T-helper 22 cell (primary cell): ENCODE measurements at regions not wholly inside any gene's neighbourhood (a gene's known extent, or its start where the extent isn't known, plus 50 kb on each side); places are given as distances from the start of the nearest gene placed in this dataset.

Experiments
- DNase-seq: peaks from one replicate; pipeline ENCODE4 v3.0.0-alpha.2; 2020; ENCODE audit warnings: low read depth

GRCh38 chr13:107912745-107913144, 302.6 kb downstream of the LIG4 start:
- DNase-seq: no peak

- DNase-seq: no peak
Measured at GRCh38 chr13:107907065-107907805, 308.1 kb downstream of the LIG4 start.

- DNase-seq: no peak
Measured at GRCh38 chr13:107906131-107906530, 309.2 kb downstream of the LIG4 start.

- DNase-seq: no peak
Measured at GRCh38 chr13:107901996-107902562, 313.3 kb downstream of the LIG4 start.

GRCh38 chr13:107901230-107901629, 314.1 kb downstream of the LIG4 start:
- DNase-seq: no peak

GRCh38 chr13:107900775-107901174, 314.6 kb downstream of the LIG4 start:
- DNase-seq: no peak

GRCh38 chr13:107886118-107886517, 329.2 kb downstream of the LIG4 start:
- no peak for DNase-seq

GRCh38 chr13:107884564-107884963, 330.8 kb downstream of the LIG4 start:
- DNase-seq: no peak

- no peak for DNase-seq
Measured at GRCh38 chr13:107883561-107884175, 331.7 kb downstream of the LIG4 start.

GRCh38 chr13:107882708-107883560, 332.4 kb downstream of the LIG4 start:
- no peak for DNase-seq

- DNase-seq: no peak
Measured at GRCh38 chr13:107881362-107881761, 334.0 kb downstream of the LIG4 start.

GRCh38 chr13:107874456-107874855, 340.9 kb downstream of the LIG4 start:
- DNase-seq: no peak

GRCh38 chr13:107873926-107874325, 341.4 kb downstream of the LIG4 start:
- DNase-seq: no peak

GRCh38 chr13:107870400-107870799, 344.9 kb downstream of the LIG4 start:
- no peak for DNase-seq

- no peak for DNase-seq
Measured at GRCh38 chr13:107867701-107868661, 347.4 kb downstream of the LIG4 start.

- no peak for DNase-seq
Measured at GRCh38 chr13:107866941-107867623, 348.3 kb downstream of the LIG4 start.

- no peak for DNase-seq
Measured at GRCh38 chr13:107866032-107866940, 349.1 kb downstream of the LIG4 start.

- no peak for DNase-seq
Measured at GRCh38 chr13:107865643-107866031, 349.7 kb downstream of the LIG4 start.

GRCh38 chr13:107865318-107865575, 350.1 kb downstream of the LIG4 start:
- no peak for DNase-seq
